Liver (tissue), 8 donors: ENCODE measurements at regions not wholly inside any gene's neighbourhood (a gene's known extent, or its start where the extent isn't known, plus 50 kb on each side); places are given as distances from the start of the nearest gene placed in this dataset.

ENCODE experiments used
- DNase-seq: peaks from one replicate; pipeline ENCODE4 v3.0.0-alpha.2; 2017; ENCODE audit warnings: low spot score
- H3K27ac ChIP-seq, 2 donors: one replicate each; pipeline ENCODE4 v1.7.0; 2013; ENCODE audit warnings: inconsistent platforms in 2 of 2, low read length in 2 of 2, control low read depth in 1 of 2, low read depth in 1 of 2, mild to moderate bottlenecking in 1 of 2
- H3K27me3 ChIP-seq, 4 donors: one replicate each; pipeline versions ENCODE4 v1.6.1 to v1.7.0; 2013; ENCODE audit warnings: low read length in 3 of 4, inconsistent platforms in 1 of 4, mild to moderate bottlenecking in 1 of 4, moderate library complexity in 1 of 4; ENCODE audit not compliant: control insufficient read depth in 4 of 4, insufficient read depth in 4 of 4
- H3K36me3 ChIP-seq, 4 donors: one replicate each; pipeline versions ENCODE4 v1.6.1 to v1.7.0; 2013; ENCODE audit warnings: low read length in 3 of 4, mild to moderate bottlenecking in 3 of 4, low read depth in 1 of 4, moderate library complexity in 1 of 4; ENCODE audit not compliant: control insufficient read depth in 4 of 4, insufficient read depth in 3 of 4
- H3K4me1 ChIP-seq, 4 donors: one replicate each; pipeline versions ENCODE4 v1.6.1 to v1.7.0; 2013; ENCODE audit warnings: low read length in 3 of 4, mild to moderate bottlenecking in 3 of 4, moderate library complexity in 1 of 4; ENCODE audit not compliant: control insufficient read depth in 4 of 4, insufficient read depth in 4 of 4
- H3K4me3 ChIP-seq, 3 donors: one replicate each; pipeline versions ENCODE4 v1.6.1 to v1.7.0; 2013; ENCODE audit warnings: low read length in 3 of 3, control low read depth in 1 of 3, low read depth in 1 of 3, mild to moderate bottlenecking in 1 of 3
- H3K9ac ChIP-seq, 2 donors: one replicate each; pipeline ENCODE4 v1.7.0; 2013; ENCODE audit warnings: low read length in 2 of 2, mild to moderate bottlenecking in 2 of 2, moderate library complexity in 2 of 2, control low read depth in 1 of 2, low read depth in 1 of 2
- H3K9me3 ChIP-seq, 4 donors: one replicate each; pipeline versions ENCODE4 v1.6.1 to v1.7.0; 2013; ENCODE audit warnings: low read length in 3 of 4; ENCODE audit not compliant: control insufficient read depth in 4 of 4
- CTCF ChIP-seq: fragments of 150-350 bp; IDR thresholded peaks from 2 replicates; pipeline ENCODE4 v1.5.1; 2017; ENCODE audit warnings: improper control_type of control experiment, low read depth, low read length; ENCODE audit not compliant: missing input control
- EGR1 ChIP-seq, 2 donors: IDR thresholded peaks; 2 replicates each; pipeline ENCODE4 v1.6.1; 2016 to 2018; ENCODE audit warnings: antibody characterized with exemption in 2 of 2, low read depth in 2 of 2
- FOXA1 ChIP-seq: IDR thresholded peaks from 2 replicates; pipeline ENCODE4 v1.6.1; 2016; ENCODE audit warnings: antibody characterized with exemption
- FOXA2 ChIP-seq: IDR thresholded peaks from 2 replicates; pipeline ENCODE4 v1.6.1; 2016; ENCODE audit warnings: antibody characterized with exemption
- GABPA ChIP-seq, 2 donors: IDR thresholded peaks in 1 of 2; conservative IDR thresholded peaks in 1 of 2; 2 replicates each; pipeline ENCODE4 v1.6.1; 2016; ENCODE audit warnings: antibody characterized with exemption in 2 of 2, mild to moderate bottlenecking in 1 of 2, moderate library complexity in 1 of 2
- HNF4G ChIP-seq: IDR thresholded peaks from 2 replicates; pipeline ENCODE4 v1.6.1; 2016; ENCODE audit warnings: antibody characterized with exemption
- JUND ChIP-seq, 2 donors: IDR thresholded peaks; 2 replicates each; pipeline ENCODE4 v1.6.1; 2016; ENCODE audit warnings: antibody characterized with exemption in 2 of 2
- NR2F2 ChIP-seq: IDR thresholded peaks from 2 replicates; pipeline ENCODE4 v1.6.1; 2016; ENCODE audit warnings: antibody characterized with exemption
- RAD21 ChIP-seq, 2 donors: IDR thresholded peaks; 2 replicates each; pipeline ENCODE4 v1.6.1; 2016; ENCODE audit warnings: antibody characterized with exemption in 2 of 2, mild to moderate bottlenecking in 2 of 2
- RXRA ChIP-seq, 2 donors: IDR thresholded peaks; 2 replicates each; pipeline ENCODE4 v1.6.1; 2017 to 2018; ENCODE audit warnings: antibody characterized with exemption in 2 of 2, mild to moderate bottlenecking in 1 of 2
- SP1 ChIP-seq: IDR thresholded peaks from 2 replicates; pipeline ENCODE4 v1.6.1; 2018; ENCODE audit warnings: antibody characterized with exemption, mild to moderate bottlenecking
- TAF1 ChIP-seq: conservative IDR thresholded peaks from 2 replicates; pipeline ENCODE4 v1.6.1; 2016; ENCODE audit warnings: antibody characterized with exemption, mild to moderate bottlenecking
- YY1 ChIP-seq: IDR thresholded peaks from 2 replicates; pipeline ENCODE4 v1.6.1; 2016; ENCODE audit warnings: antibody characterized with exemption, mild to moderate bottlenecking
- ZBTB33 ChIP-seq: IDR thresholded peaks from 2 replicates; pipeline ENCODE4 v1.6.1; 2016; ENCODE audit warnings: antibody characterized with exemption
- WGBS: extraction: QIAGEN DNeasy Blood & Tissue Kit; methylation state at CpG from one replicate; pipeline ENCODE4 v1.1.7; 2013; 5-methylcytosine and 5-hydroxymethylcytosine counted together
- TF ChIP-seq, protein P1 (sequence below): IDR thresholded peaks from 2 replicates; pipeline ENCODE4 v1.6.1; 2016; ENCODE audit warnings: antibody characterized with exemption
- TF ChIP-seq, protein P2 (sequence below): IDR thresholded peaks from 2 replicates; pipeline ENCODE4 v1.6.1; 2016; ENCODE audit warnings: antibody characterized with exemption, mild to moderate bottlenecking
- TF ChIP-seq, protein P3 (sequence below): IDR thresholded peaks from 2 replicates; pipeline ENCODE4 v1.6.1; 2016; ENCODE audit warnings: antibody characterized with exemption
- donor health status: healthy.
- donor health status: healthy.
- donor health status: healthy.
- donor health status: healthy.
- donor health status: healthy.

DNA sequence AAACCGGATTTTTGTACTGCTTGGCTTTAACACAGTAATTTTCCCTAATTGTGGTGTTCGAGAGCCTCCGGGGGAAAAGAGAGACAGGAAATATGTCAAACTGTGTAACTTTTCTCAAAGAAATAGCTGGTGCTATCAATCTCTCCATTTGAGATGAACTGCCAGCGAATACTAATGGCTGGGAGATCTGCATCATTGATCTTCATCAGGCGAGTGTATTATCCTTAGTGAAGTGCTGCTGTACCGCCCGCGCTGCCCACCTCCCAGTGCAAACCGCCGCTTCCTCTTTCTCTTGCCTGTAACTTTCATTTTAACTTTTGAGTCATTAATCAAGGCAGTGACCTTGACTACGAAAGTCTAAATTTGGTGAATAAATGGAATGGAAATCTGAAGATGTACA, 246.1 kb upstream of the ST6GAL2 start:
- Histone ChIP-seq H3K27ac (no peak overlapping the region), H3K27me3 (no peaks in the 10 kb centered on the region), H3K36me3 (no peaks in the 10 kb centered on the region), H3K9ac (no peak overlapping the region), H3K4me1 (no peaks in the 10 kb centered on the region), H3K9me3 (no peaks in the 10 kb centered on the region), H3K4me3 (no peak overlapping the region)
- TF ChIP-seq EGR1 (IDR thresholded peaks at IDR 0.05; ENCODE audit: low read depth in 2 of 2) = no peak
- TF ChIP-seq TAF1 = no peak
- TF ChIP-seq SP1 = no peak
- no peak for TF ChIP-seq RXRA (IDR thresholded peaks at IDR 0.05)
- TF ChIP-seq, protein P1, sequence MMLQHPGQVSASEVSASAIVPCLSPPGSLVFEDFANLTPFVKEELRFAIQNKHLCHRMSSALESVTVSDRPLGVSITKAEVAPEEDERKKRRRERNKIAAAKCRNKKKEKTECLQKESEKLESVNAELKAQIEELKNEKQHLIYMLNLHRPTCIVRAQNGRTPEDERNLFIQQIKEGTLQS = no peak
- no peak for TF ChIP-seq ZBTB33
- no peak for TF ChIP-seq CTCF
- TF ChIP-seq, protein P2, sequence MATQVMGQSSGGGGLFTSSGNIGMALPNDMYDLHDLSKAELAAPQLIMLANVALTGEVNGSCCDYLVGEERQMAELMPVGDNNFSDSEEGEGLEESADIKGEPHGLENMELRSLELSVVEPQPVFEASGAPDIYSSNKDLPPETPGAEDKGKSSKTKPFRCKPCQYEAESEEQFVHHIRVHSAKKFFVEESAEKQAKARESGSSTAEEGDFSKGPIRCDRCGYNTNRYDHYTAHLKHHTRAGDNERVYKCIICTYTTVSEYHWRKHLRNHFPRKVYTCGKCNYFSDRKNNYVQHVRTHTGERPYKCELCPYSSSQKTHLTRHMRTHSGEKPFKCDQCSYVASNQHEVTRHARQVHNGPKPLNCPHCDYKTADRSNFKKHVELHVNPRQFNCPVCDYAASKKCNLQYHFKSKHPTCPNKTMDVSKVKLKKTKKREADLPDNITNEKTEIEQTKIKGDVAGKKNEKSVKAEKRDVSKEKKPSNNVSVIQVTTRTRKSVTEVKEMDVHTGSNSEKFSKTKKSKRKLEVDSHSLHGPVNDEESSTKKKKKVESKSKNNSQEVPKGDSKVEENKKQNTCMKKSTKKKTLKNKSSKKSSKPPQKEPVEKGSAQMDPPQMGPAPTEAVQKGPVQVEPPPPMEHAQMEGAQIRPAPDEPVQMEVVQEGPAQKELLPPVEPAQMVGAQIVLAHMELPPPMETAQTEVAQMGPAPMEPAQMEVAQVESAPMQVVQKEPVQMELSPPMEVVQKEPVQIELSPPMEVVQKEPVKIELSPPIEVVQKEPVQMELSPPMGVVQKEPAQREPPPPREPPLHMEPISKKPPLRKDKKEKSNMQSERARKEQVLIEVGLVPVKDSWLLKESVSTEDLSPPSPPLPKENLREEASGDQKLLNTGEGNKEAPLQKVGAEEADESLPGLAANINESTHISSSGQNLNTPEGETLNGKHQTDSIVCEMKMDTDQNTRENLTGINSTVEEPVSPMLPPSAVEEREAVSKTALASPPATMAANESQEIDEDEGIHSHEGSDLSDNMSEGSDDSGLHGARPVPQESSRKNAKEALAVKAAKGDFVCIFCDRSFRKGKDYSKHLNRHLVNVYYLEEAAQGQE = no peak
- TF ChIP-seq, protein P3, sequence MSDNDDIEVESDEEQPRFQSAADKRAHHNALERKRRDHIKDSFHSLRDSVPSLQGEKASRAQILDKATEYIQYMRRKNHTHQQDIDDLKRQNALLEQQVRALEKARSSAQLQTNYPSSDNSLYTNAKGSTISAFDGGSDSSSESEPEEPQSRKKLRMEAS = no peak
- no peak for TF ChIP-seq HNF4G
- TF ChIP-seq YY1 = no peak
- TF ChIP-seq NR2F2 = no peak
- no peak for TF ChIP-seq RAD21 (IDR thresholded peaks at IDR 0.05)
- no peak for TF ChIP-seq FOXA1
- no peak for TF ChIP-seq GABPA (IDR thresholded peaks at IDR 0.05 in 1 of 2, conservative IDR thresholded peaks at IDR 0.05 in 1 of 2)
- DNase-seq = no peak
- WGBS = 68% methylated on average over 11 of the region's 11 CpGs

- DNase-seq = no peak
- no peak overlapping the region for H3K4me3 ChIP-seq
- H3K9me3 ChIP-seq = no peaks in the 10 kb centered on the region
- H3K27me3 ChIP-seq = no peaks in the 10 kb centered on the region
- H3K36me3 ChIP-seq = no peaks in the 10 kb centered on the region
- no peaks in the 10 kb centered on the region for H3K4me1 ChIP-seq
- H3K9ac ChIP-seq = no peak overlapping the region
- TF ChIP-seq ZBTB33 (no peak), FOXA2 (no peak), YY1 (no peak), JUND (IDR thresholded peaks at IDR 0.05) (no peak)
- TF ChIP-seq, protein P1 = no peak
- H3K27ac ChIP-seq = no peak overlapping the region
- 44% methylated on average over 4 of the region's 4 CpGs for WGBS
These were observed 246.8 kb upstream of the ST6GAL2 start for GRCh38 chr2:107132746-107133145.
